ENCODE measurements at regions not wholly inside any gene's neighbourhood (a gene's known extent, or its start where the extent isn't known, plus 50 kb on each side); places are given as distances from the start of the nearest gene placed in this dataset.

DNA sequence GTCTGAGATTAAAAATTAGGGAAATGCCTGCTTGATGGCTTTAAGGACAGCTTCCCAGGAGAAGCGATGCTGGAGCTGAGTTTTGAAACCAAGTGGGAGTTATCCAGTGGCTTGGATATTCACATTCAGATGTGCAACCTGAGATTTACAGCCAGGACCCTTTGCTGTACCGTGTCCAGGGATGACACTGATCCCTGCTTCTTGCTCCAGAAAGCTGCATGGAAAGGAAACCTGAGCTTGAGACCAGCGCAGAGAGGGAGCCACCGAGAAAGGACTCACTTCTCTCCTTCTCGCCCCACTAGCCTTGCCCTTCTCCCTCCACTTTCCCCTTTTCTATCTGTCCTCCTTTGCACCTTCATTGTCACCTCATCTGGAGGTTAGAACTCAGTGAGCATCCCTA lies 254.5 kb upstream of the PPARGC1A start:
- TF ChIP-seq, protein P1, sequence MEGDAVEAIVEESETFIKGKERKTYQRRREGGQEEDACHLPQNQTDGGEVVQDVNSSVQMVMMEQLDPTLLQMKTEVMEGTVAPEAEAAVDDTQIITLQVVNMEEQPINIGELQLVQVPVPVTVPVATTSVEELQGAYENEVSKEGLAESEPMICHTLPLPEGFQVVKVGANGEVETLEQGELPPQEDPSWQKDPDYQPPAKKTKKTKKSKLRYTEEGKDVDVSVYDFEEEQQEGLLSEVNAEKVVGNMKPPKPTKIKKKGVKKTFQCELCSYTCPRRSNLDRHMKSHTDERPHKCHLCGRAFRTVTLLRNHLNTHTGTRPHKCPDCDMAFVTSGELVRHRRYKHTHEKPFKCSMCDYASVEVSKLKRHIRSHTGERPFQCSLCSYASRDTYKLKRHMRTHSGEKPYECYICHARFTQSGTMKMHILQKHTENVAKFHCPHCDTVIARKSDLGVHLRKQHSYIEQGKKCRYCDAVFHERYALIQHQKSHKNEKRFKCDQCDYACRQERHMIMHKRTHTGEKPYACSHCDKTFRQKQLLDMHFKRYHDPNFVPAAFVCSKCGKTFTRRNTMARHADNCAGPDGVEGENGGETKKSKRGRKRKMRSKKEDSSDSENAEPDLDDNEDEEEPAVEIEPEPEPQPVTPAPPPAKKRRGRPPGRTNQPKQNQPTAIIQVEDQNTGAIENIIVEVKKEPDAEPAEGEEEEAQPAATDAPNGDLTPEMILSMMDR (IDR thresholded peaks at IDR 0.05; ENCODE audit: low read depth, low read length), result no peak
- DNase-seq (ENCODE audit: extremely low read depth, low read depth), result no peak

DNA sequence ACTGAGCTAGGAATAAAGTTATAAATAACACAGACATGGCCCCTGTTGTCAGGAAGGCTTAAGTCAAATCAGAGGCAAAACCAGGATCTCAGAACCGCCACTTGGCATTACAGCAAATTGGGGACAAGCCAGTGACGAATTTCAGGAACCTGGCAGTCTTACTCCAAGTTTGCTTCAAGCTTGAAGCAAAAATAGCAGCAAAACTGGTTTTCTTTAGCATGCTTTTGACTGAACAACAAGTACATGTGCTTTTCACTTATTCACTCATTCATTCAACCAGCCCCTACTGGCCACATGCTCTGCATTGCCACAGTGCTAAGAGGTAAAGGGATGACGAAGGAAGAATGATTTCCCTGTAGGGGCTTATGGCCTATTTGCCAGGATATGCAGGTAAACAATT lies 253.9 kb upstream of the PPARGC1A start:
- no peak for DNase-seq (ENCODE audit: extremely low read depth, low read depth)
- TF ChIP-seq, protein P1 (IDR thresholded peaks at IDR 0.05; ENCODE audit: low read depth, low read length), result no peak

DNA sequence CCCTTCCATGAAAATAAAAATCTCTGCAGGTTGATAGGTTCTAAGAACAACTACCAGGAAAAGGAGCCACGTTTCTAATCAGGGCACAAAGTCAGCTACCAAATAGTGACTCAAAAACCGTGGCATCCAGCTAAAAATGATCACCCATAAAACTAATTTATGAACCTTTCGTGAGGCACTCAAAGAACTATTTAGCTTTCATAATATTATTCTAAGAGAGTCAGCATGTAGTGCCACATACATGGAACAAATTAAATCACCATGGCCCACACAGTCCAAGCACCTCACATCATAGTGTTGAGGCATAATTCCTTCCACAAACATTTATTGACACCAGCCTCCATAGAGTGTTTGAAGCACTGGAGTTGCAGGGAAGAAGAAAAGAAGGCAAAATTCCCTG lies 252.0 kb upstream of the PPARGC1A start:
- TF ChIP-seq, protein P1 (IDR thresholded peaks at IDR 0.05; ENCODE audit: low read depth, low read length), result no peak
- no peak for DNase-seq (ENCODE audit: extremely low read depth, low read depth)

DNA sequence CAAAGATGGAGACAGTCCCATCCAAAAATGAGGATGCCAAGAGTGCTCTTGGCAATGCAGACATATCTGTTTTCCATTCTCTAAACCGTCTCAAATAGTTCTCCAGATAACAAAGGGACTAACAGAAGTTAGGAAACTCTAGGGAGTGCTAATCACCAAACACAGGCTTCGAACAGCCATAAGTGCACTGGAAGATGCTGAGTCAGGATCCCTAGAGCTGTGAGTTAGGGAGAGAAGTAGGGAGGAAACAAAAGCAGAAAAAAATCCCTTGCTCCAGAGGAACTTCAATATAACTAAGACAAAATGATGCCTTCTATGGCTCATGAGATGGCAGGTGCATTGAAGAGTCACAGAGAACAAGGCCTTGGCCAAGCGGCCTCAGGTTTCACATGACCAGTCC lies 251.0 kb upstream of the PPARGC1A start:
- TF ChIP-seq, protein P1 (IDR thresholded peaks at IDR 0.05; ENCODE audit: low read depth, low read length), result no peak
- DNase-seq (ENCODE audit: extremely low read depth, low read depth), result no peak

DNA sequence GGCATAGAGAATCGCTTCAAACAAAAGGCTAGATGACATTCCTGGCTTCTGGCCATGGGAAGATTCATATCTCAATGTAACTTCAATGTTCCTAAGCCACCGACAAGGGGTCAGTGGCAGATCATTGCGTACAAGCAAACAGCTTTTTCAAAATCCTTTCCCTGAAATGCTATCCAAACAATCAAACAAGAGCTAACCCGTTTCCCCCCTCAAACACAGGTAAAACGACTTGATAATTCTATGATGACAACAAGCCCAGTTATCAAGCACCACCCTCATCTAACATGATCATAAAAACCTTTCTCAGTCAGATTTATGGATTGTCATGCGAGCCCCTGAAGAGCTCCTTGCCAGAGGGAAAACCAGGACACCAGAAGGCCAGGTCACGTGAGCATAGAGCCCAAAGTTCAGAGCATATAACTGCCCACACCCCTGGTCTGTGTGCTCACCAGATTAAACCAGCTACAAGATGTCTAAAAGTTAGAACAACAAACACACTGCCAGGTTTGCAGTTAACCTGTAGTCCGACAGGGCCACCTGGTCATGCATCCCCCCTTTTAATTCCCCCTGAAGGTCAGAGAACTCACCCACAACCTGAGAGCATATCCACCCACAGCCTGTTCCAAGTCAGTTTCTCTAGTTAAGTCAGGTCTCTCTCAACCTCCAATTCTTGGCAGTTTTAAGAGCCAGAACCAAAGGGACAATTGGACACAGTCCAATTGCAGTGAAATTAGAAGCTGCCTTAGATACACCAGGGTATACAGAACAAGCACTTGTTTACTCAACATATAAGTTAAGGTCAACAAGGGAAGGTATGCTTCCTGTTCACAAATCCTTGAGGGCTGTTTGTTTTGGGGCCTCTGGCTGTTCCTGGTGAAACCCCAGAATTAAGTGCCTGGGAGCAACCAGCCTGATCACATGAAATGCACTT lies 248.1 kb upstream of the PPARGC1A start:
- TF ChIP-seq, protein P1 (IDR thresholded peaks at IDR 0.05; ENCODE audit: low read depth, low read length), result no peak
- DNase-seq (ENCODE audit: extremely low read depth, low read depth), result no peak

DNA sequence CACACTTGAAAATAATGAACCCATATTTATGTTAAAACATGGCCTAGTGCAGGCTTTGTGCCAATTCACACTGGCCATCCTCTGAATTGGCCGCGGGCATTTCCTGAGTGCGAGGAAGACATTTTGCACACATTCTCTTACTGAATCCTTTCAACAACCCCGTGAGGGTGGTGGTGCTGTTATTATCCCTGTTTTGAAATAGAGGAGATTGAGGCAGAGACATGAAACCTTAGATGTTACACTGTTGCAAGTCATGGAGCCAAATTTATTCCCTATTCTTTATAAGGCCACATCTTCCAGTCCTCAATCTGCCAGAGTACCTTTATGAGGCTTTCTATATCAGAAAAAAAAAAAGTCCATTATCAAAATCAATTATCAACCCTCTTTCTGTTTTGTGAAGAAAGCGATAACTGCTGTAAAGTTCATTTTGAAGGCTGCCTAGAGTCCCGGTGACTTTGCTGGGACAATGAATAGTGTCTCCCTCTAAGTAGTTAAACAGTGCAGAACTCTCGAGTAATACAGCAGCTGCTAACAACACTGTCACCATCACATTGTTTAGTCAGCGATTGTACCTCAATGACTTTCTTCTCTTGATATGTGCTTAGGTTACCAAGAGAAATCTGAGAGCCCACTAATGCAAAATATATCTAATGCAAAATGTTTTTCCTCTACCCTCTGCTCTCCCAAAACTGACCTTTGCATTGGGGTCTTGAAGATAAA lies 242.3 kb upstream of the PPARGC1A start:
- TF ChIP-seq, protein P1 (IDR thresholded peaks at IDR 0.05; ENCODE audit: low read depth, low read length), result no peak
- no peak for DNase-seq (ENCODE audit: extremely low read depth, low read depth)

DNA sequence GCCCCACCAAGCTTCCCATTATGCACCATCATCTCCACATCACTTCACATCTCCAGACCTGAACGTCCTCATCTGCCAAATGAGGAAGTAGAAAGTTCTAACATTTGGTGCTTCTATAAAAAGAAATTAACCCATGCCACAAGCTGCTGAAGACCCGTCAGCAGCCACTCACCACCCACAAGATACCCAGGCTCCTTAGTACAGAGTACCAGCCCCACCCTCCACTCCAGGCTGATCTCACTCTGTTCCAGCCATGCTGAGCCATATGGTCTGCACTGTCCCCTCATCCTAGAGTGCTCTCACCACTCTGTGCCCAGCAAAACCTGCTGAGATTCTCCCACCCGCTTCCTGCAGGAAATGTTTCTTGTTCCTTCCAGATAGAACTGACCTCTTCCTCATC lies 240.8 kb upstream of the PPARGC1A start:
- no peak for DNase-seq (ENCODE audit: extremely low read depth, low read depth)
- TF ChIP-seq, protein P1 (IDR thresholded peaks at IDR 0.05; ENCODE audit: low read depth, low read length), result no peak
